AG09319 (cell line): ENCODE measurements at regions not wholly inside any gene's neighbourhood (a gene's known extent, or its start where the extent isn't known, plus 50 kb on each side); places are given as distances from the start of the nearest gene placed in this dataset.
A peak's percentile ranks its signal among the peaks of the same experiment; 100 is the strongest.
"Not testable (repeated sequence)": the region's sequence is repeated elsewhere in the genome, so short reads cannot be mapped to it uniquely, and the experiment has no call there.

ENCODE experiments used
- DNase-seq: peaks from one replicate; pipeline ENCODE4 v3.0.0-alpha.2; 2010; ENCODE audit warnings: low read depth; ENCODE audit errors: extremely low read depth
- TF ChIP-seq, protein P1 (sequence below): IDR thresholded peaks from 2 replicates; pipeline ENCODE4 v1.5.1; 2011; ENCODE audit warnings: low read depth, mild to moderate bottlenecking, inconsistent platforms, low read length, moderate library complexity

DNA sequence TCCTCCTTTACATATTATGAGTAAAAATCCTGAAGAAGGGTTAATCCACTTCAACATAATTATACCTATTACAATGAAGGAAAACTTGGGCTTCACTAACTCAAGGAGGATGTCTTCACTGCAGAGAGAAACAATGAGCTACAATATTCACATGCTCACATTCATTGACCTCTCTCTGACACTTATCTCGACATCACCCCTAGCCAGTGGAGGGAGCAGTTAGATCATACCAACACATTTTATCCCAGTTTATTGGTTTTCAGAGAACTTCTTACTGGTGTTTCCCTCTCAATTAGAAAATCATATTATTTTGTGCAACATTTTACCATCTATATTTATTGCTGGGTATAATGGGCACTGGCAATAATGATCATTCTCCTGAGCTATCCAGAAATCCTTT lies 646.5 kb downstream of the TENT5A start:
- TF ChIP-seq, protein P1, sequence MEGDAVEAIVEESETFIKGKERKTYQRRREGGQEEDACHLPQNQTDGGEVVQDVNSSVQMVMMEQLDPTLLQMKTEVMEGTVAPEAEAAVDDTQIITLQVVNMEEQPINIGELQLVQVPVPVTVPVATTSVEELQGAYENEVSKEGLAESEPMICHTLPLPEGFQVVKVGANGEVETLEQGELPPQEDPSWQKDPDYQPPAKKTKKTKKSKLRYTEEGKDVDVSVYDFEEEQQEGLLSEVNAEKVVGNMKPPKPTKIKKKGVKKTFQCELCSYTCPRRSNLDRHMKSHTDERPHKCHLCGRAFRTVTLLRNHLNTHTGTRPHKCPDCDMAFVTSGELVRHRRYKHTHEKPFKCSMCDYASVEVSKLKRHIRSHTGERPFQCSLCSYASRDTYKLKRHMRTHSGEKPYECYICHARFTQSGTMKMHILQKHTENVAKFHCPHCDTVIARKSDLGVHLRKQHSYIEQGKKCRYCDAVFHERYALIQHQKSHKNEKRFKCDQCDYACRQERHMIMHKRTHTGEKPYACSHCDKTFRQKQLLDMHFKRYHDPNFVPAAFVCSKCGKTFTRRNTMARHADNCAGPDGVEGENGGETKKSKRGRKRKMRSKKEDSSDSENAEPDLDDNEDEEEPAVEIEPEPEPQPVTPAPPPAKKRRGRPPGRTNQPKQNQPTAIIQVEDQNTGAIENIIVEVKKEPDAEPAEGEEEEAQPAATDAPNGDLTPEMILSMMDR, result peak; percentile 26
- peak; percentile 1 for DNase-seq

DNA sequence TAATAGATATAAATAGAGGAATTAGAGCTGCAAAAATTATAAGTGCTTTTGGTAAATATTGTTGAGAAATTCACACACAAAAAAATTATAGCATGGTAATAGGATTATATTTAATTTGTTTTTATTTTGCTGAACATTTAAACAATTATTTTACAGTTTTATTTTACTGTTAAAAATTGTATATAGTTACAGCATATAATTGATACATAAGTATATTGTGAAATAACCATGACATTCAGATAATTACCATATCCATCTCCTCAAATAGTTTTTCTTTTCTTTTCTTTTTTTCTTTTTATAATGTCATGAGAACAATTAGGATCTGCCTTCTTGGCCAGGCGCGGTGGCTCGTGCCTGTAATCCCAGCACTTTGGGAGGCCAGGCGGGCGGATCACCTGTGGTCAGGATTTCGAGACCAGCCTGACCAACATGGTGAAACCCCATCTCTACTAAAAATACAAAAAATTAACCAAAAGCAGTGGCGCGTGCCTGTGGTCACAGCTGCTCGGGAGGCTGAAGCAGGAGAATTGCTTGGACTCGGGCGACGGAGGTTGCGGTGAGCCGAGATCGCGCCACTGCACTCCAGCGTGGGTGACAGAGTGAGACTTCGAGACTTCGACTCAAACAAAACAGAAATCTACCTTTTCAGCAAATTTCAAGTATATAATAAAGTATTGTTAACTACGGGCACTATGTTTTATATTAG lies 654.2 kb downstream of the TENT5A start:
- TF ChIP-seq, protein P1, result no peak

DNA sequence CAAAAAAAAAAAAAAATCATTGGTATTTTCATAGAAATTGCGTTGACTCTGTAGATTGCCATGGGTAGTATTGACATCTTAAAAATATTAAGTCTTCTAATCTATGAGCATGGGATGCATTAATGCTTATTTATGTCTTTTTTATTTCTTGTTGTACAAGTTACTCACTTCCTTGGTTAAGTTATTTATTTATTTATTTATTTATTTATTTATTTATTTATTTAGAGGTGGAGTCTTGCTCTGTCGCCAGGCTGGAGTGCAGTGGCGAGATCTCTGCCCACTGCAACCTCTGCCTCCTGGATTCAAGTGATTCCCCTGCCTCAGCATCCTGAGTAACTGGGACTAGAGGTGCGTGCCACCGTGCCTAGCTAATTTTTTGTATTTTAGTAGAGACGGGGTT lies 656.0 kb downstream of the TENT5A start:
- DNase-seq, result not testable (repeated sequence)

More for the DNA sequence above, 654.2 kb downstream of the TENT5A start:
- DNase-seq, result no peak

DNA sequence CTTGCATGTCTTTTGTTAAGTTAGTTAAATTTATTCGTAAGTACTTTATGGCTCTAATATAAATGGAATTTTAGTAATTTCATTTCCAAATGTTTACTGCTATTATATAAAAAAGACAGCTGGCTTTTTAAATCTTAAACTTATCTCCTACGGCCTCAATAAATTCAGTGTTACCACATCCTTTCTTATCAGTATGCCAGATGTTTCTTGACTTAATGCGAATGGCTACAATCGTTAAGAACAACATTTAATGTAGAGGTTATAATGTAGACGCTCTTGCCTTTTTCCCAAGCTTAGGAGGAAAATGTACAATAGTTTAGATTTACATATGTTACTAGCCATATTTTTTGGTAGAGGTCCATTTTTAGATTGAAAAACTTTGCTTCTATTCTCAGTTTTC lies 659.4 kb downstream of the TENT5A start:
- TF ChIP-seq, protein P1, result no peak
- DNase-seq, result no peak

DNA sequence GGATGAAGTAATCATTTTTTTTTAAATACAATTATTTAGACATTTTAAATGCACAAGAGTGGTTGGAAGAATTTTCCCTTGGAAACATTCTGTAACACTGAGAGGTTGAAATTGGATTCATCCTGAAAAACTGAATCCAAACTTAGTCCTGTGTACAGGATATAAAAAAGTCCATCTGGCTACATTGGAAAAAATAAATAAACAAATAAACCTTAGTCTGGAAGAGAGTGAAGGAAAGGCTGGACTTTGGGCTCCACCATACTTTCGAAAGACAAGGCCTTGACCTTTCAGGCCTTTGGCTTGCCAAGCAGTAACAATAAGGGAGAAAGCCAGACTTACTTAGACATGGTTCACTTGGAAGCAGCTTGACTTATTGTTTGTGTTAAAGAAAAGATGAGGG lies 664.3 kb downstream of the TENT5A start:
- TF ChIP-seq, protein P1, result no peak
- no peak for DNase-seq

DNA sequence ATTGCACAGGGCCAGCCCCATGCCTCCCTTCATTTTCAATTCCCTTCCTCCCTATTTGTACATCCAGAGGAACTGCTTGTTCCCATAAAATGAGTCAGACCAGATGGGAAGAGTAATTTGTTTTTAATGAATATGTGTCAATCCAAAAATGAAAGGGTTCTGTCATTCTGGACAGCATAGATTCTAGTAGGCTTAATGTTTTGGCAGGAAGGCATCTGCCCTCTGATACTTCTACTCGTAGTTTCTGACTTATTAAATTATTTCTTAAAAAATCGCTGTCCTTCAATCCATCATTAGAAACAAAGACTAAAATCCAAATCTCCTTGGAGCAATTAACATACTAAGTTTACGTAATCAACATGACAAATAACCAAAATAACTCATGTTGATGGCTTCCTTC lies 665.5 kb downstream of the TENT5A start:
- TF ChIP-seq, protein P1, result no peak
- DNase-seq, result no peak

DNA sequence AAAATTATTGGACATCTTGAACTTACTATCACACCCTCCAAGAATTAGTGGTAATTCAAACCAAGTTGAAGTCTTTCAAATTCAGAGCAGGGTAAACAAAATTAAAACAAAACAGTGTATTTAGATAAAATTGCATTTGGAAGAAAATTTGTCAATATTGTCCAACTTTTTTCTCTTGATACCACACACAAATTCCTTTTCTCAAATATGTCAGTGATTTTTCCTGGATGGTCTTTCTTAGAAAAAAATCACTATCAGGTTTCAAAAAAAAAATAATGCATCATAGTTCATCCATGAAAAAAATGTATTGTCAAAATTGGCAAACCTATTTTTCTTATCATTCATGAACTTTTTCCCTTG lies 667.1 kb downstream of the TENT5A start:
- DNase-seq, result no peak
- TF ChIP-seq, protein P1, result no peak
